GM23338 (cell line): ENCODE measurements at regions not wholly inside any gene's neighbourhood (a gene's known extent, or its start where the extent isn't known, plus 50 kb on each side); places are given as distances from the start of the nearest gene placed in this dataset.

Experiments
- ATAC-seq: fragments of 200-7000 bp; cut with Tn5 transposase; 3 replicates; pipeline ENCODE4 v1.9.1; 2020
- DNase-seq: peaks from one replicate; pipeline ENCODE4 v3.0.0-alpha.2; 2015; ENCODE audit warnings: low spot score
- H2AFZ ChIP-seq: fragments of 200-600 bp; sonication (generic); 2 replicates; pipeline ENCODE4 v1.8.0; 2016; ENCODE audit warnings: antibody characterized with exemption, mild to moderate bottlenecking, moderate library complexity
- H3F3A ChIP-seq: fragments of 200-600 bp; sonication (generic); replicated peaks from 2 replicates; pipeline ENCODE4 v1.8.0; 2017; ENCODE audit warnings: antibody characterized with exemption, mixed run types, low read depth
- H3K27ac ChIP-seq: fragments of 200-600 bp; sonication (generic); 2 replicates; pipeline ENCODE4 v1.6.1; 2016; ENCODE audit warnings: low read depth
- H3K27me3 ChIP-seq: fragments of 200-600 bp; sonication (generic); 2 replicates; pipeline ENCODE4 v1.8.0; 2016; ENCODE audit warnings: mild to moderate bottlenecking, mixed run types, moderate library complexity; ENCODE audit not compliant: insufficient read depth
- H3K36me3 ChIP-seq: fragments of 200-600 bp; sonication (generic); 2 replicates; pipeline ENCODE4 v1.8.0; 2016; ENCODE audit warnings: mild to moderate bottlenecking; ENCODE audit not compliant: insufficient read depth
- H3K4me1 ChIP-seq: fragments of 200-600 bp; sonication (generic); 2 replicates; pipeline ENCODE4 v1.8.0; 2016; ENCODE audit warnings: mild to moderate bottlenecking, moderate library complexity; ENCODE audit not compliant: insufficient read depth
- H3K4me2 ChIP-seq: fragments of 200-600 bp; sonication (generic); 2 replicates; pipeline ENCODE4 v1.7.1; 2017; ENCODE audit warnings: mixed run types
- H3K4me3 ChIP-seq: fragments of 200-600 bp; sonication (generic); 2 replicates; pipeline ENCODE4 v1.6.1; 2016; ENCODE audit warnings: mixed run types
- H3K79me2 ChIP-seq: fragments of 200-600 bp; sonication (generic); replicated peaks from 2 replicates; pipeline ENCODE4 v1.8.0; 2017; ENCODE audit warnings: mild to moderate bottlenecking; ENCODE audit not compliant: insufficient read depth
- H3K9me2 ChIP-seq: fragments of 200-600 bp; sonication (generic); 2 replicates; pipeline ENCODE4 v1.8.0; 2017; ENCODE audit not compliant: insufficient read depth
- H4K20me1 ChIP-seq: fragments of 200-600 bp; sonication (generic); replicated peaks from 2 replicates; pipeline ENCODE4 v1.8.0; 2017; ENCODE audit warnings: mild to moderate bottlenecking; ENCODE audit not compliant: insufficient read depth
- H3K27ac Mint-ChIP-seq: 2 replicates; pipeline ENCODE4 v1.8.0; 2020; ENCODE audit warnings: inconsistent platforms, mild to moderate bottlenecking, moderate library complexity, mixed read lengths
- H3K27me3 Mint-ChIP-seq: 3 replicates; pipeline ENCODE4 v1.8.0; 2022; ENCODE audit warnings: low read depth, mild to moderate bottlenecking, moderate library complexity, mixed read lengths, inconsistent platforms; ENCODE audit not compliant: insufficient read depth, poor library complexity
- H3K36me3 Mint-ChIP-seq: 3 replicates; pipeline ENCODE4 v1.8.0; 2021; ENCODE audit warnings: low read depth, mild to moderate bottlenecking, inconsistent platforms, moderate library complexity, mixed read lengths
- H3K4me1 Mint-ChIP-seq: 3 replicates; pipeline ENCODE4 v1.8.0; 2020; ENCODE audit warnings: mild to moderate bottlenecking, inconsistent platforms, mixed read lengths
- H3K4me3 Mint-ChIP-seq: 3 replicates; pipeline ENCODE4 v1.8.0; 2021; ENCODE audit warnings: moderate library complexity, mild to moderate bottlenecking, inconsistent platforms, mixed read lengths
- H3K9me3 Mint-ChIP-seq: 3 replicates; pipeline ENCODE4 v1.8.0; 2020; ENCODE audit warnings: moderate library complexity, mild to moderate bottlenecking, inconsistent platforms, mixed read lengths
- CREB1 ChIP-seq: fragments of 250-450 bp; sonication (Bioruptor Pico); IDR thresholded peaks from 2 replicates; pipeline ENCODE4 v1.5.0; 2020; ENCODE audit warnings: low read depth, mild to moderate bottlenecking, moderate library complexity
- CTCF ChIP-seq, 2 experiments: fragments of 200-600 bp in 1 of 2; sonication (generic) in 1 of 2; conservative IDR thresholded peaks; 2 replicates each; pipeline versions ENCODE4 v1.5.1 to v1.6.1; 2016 to 2017; ENCODE audit warnings: antibody characterized with exemption in 2 of 2, low read depth in 2 of 2, mild to moderate bottlenecking in 2 of 2, moderate library complexity in 1 of 2
- ETS1 ChIP-seq: IDR thresholded peaks from 2 replicates; pipeline ENCODE4 v1.6.1; 2016; ENCODE audit warnings: antibody characterized with exemption
- EZH2 ChIP-seq: fragments of 200-600 bp; sonication (generic); IDR thresholded peaks from one replicate; pipeline ENCODE4 v1.8.0; 2017; ENCODE audit warnings: antibody characterized with exemption, mild to moderate bottlenecking, low read depth; ENCODE audit not compliant: unreplicated experiment
- EZH2phosphoT487 ChIP-seq: fragments of 200-600 bp; sonication (generic); IDR thresholded peaks from one replicate; pipeline ENCODE4 v1.8.1; 2018; ENCODE audit warnings: antibody characterized with exemption; ENCODE audit not compliant: unreplicated experiment
- JUNB ChIP-seq: IDR thresholded peaks from one replicate; pipeline ENCODE4 v1.6.1; 2016; ENCODE audit warnings: antibody characterized with exemption; ENCODE audit not compliant: unreplicated experiment
- NANOG ChIP-seq: IDR thresholded peaks from 2 replicates; pipeline ENCODE4 v1.6.1; 2016; ENCODE audit warnings: antibody characterized with exemption, borderline replicate concordance
- REST ChIP-seq: IDR thresholded peaks from one replicate; pipeline ENCODE4 v1.6.1; 2018; ENCODE audit warnings: antibody characterized with exemption; ENCODE audit not compliant: unreplicated experiment
- STAT1 ChIP-seq: IDR thresholded peaks from one replicate; pipeline ENCODE4 v1.6.1; 2016; ENCODE audit warnings: antibody characterized with exemption; ENCODE audit not compliant: unreplicated experiment
- ZNF462 ChIP-seq: fragments of 250-450 bp; sonication (Bioruptor Pico); IDR thresholded peaks from 2 replicates; pipeline ENCODE4 v1.5.0; 2020; ENCODE audit warnings: mild to moderate bottlenecking, moderate library complexity

GRCh38 chr11:30710221-30710620, 124.1 kb upstream of the MPPED2 start:
- no peak for DNase-seq
- Histone ChIP-seq H2AFZ (no peak overlapping the region), H3K79me2 (no peaks in the 10 kb centered on the region), H3F3A (no peaks in the 10 kb centered on the region), H4K20me1 (no peaks in the 10 kb centered on the region), H3K4me2 (no peak overlapping the region), H3K4me1 (no peaks in the 10 kb centered on the region), H3K4me3 (no peak overlapping the region), H3K36me3 (no peaks in the 10 kb centered on the region), H3K27me3 (no peaks in the 10 kb centered on the region), H3K9me2 (no peaks in the 10 kb centered on the region; the same call in 1 of the 2 replicates), H3K27ac (no peak overlapping the region)
- TF ChIP-seq JUNB = no peak
- no peak for TF ChIP-seq CTCF (conservative IDR thresholded peaks at IDR 0.05; ENCODE audit: low read depth in 2 of 2)
- no peak for TF ChIP-seq EZH2phosphoT487
- no peak for TF ChIP-seq REST
- TF ChIP-seq STAT1 = no peak
- no peak for TF ChIP-seq NANOG
- TF ChIP-seq CREB1 (CRISPR knock-in tag) = no peak
- no peak for TF ChIP-seq ETS1
- TF ChIP-seq EZH2 = no peak
- TF ChIP-seq ZNF462 = no peak
- Mint-ChIP-seq H3K9me3 (no peaks in the 10 kb centered on the region), H3K27me3 (peaks cover 2% of the 10 kb centered on the region), H3K4me1 (no peaks in the 10 kb centered on the region), H3K27ac (no peak overlapping the region), H3K36me3 (no peaks in the 10 kb centered on the region), H3K4me3 (no peak overlapping the region)
- no peak for ATAC-seq
